Epithelial cell of prostate (primary cell): ENCODE measurements at regions not wholly inside any gene's neighbourhood (a gene's known extent, or its start where the extent isn't known, plus 50 kb on each side); places are given as distances from the start of the nearest gene placed in this dataset.
"Not testable (repeated sequence)": the region's sequence is repeated elsewhere in the genome, so short reads cannot be mapped to it uniquely, and the experiment has no call there.

ENCODE experiments used
- DNase-seq: peaks from one replicate; pipeline ENCODE4 v3.0.0-alpha.2; 2011; ENCODE audit warnings: low read depth, low spot score
- H3K27ac ChIP-seq: fragments of 450-650 bp; 2 replicates; pipeline ENCODE4 v1.5.1; 2017; ENCODE audit warnings: mild to moderate bottlenecking

GRCh38 chr2:241981076-241981700 lies 111.7 kb downstream of the RTP5 start:
- H3K27ac ChIP-seq: no peak overlapping the region
- no peak for DNase-seq

- H3K27ac ChIP-seq: no peak overlapping the region
- no peak for DNase-seq
Measured at GRCh38 chr2:241982706-241983570, 113.4 kb downstream of the RTP5 start.

GRCh38 chr2:241983571-241984270 lies 114.2 kb downstream of the RTP5 start:
- no peak overlapping the region for H3K27ac ChIP-seq
- DNase-seq: no peak

GRCh38 chr2:241984271-241984655 lies 114.7 kb downstream of the RTP5 start:
- no peak for DNase-seq
- no peak overlapping the region for H3K27ac ChIP-seq

GRCh38 chr2:241984658-241985057 lies 115.1 kb downstream of the RTP5 start:
- H3K27ac ChIP-seq: no peak overlapping the region
- no peak for DNase-seq

GRCh38 chr2:241985161-241985985 lies 115.8 kb downstream of the RTP5 start:
- H3K27ac ChIP-seq, DNase-seq: not testable (repeated sequence)

- H3K27ac ChIP-seq: no peak overlapping the region
Measured at GRCh38 chr2:241985986-241986329, 116.4 kb downstream of the RTP5 start.

GRCh38 chr2:241986836-241987641 lies 117.5 kb downstream of the RTP5 start:
- H3K27ac ChIP-seq: no peak overlapping the region
- no peak for DNase-seq

More at GRCh38 chr2:241985986-241986329, 116.4 kb downstream of the RTP5 start:
- no peak for DNase-seq

- no peak overlapping the region for H3K27ac ChIP-seq
- DNase-seq: no peak
Measured at GRCh38 chr2:241987726-241988125, 118.2 kb downstream of the RTP5 start.

- no peak overlapping the region for H3K27ac ChIP-seq
- no peak for DNase-seq
Measured at GRCh38 chr2:241988146-241988545, 118.6 kb downstream of the RTP5 start.

GRCh38 chr2:241989074-241989473 lies 119.5 kb downstream of the RTP5 start:
- H3K27ac ChIP-seq: no peak overlapping the region
- no peak for DNase-seq

- no peak overlapping the region for H3K27ac ChIP-seq
- no peak for DNase-seq
Measured at GRCh38 chr2:241990466-241990865, 120.9 kb downstream of the RTP5 start.

GRCh38 chr2:241991299-241991698 lies 121.8 kb downstream of the RTP5 start:
- H3K27ac ChIP-seq: no peak overlapping the region
- no peak for DNase-seq

GRCh38 chr2:241992753-241993152 lies 123.2 kb downstream of the RTP5 start:
- H3K27ac ChIP-seq: no peak overlapping the region
- no peak for DNase-seq

GRCh38 chr2:241993386-241994005 lies 124.0 kb downstream of the RTP5 start:
- H3K27ac ChIP-seq: no peak overlapping the region
- no peak for DNase-seq

- H3K27ac ChIP-seq: no peak overlapping the region
- DNase-seq: no peak
Measured at GRCh38 chr2:241994086-241994485, 124.6 kb downstream of the RTP5 start.

GRCh38 chr2:241994556-241995213 lies 125.2 kb downstream of the RTP5 start:
- no peak overlapping the region for H3K27ac ChIP-seq
- no peak for DNase-seq

GRCh38 chr2:241996100-241996499 lies 126.6 kb downstream of the RTP5 start:
- H3K27ac ChIP-seq: no peak overlapping the region
- no peak for DNase-seq

- no peak for DNase-seq
Measured at GRCh38 chr2:241997017-241997416, 127.5 kb downstream of the RTP5 start.

More at GRCh38 chr2:241997017-241997416, 127.5 kb downstream of the RTP5 start:
- no peak overlapping the region for H3K27ac ChIP-seq
